A549 (cell line): ENCODE measurements at regions not wholly inside any gene's neighbourhood (a gene's known extent, or its start where the extent isn't known, plus 50 kb on each side); places are given as distances from the start of the nearest gene placed in this dataset.

ENCODE experiments used
- ATAC-seq, 2 experiments: fragments of 200-7000 bp in 1 of 2; fragments of >200 bp in 1 of 2; cut with Nextera tagmentation in 1 of 2; cut with Tn5 transposase in 1 of 2; 3 replicates each; pipeline versions ENCODE4 v1.8.0 to v1.9.1; 2018 to 2020; ENCODE audit warnings: mild to moderate bottlenecking in 1 of 2, moderate library complexity in 1 of 2
- CTCF ChIA-PET: fragments of 300-600 bp; sonication (Branson Sonifier 250); formaldehyde crosslinking; extraction: SDS; loops from one replicate; lab custom pipeline; 2021; ENCODE audit warnings: antibody characterized with exemption, inconsistent platforms; lab: Yijun Ruan, JAX
- POLR2A ChIA-PET: fragments of 350-600 bp; formaldehyde crosslinking; extraction: SDS; loops from one replicate; lab custom pipeline; 2021; ENCODE audit warnings: antibody characterized with exemption, inconsistent platforms; lab: Yijun Ruan, JAX
- DNase-seq, 2 experiments: peaks; one replicate each; pipeline versions ENCODE4 v3.0.0 to v3.0.0-alpha.2; 2011 to 2016; ENCODE audit warnings: low read depth in 1 of 2, low spot score in 1 of 2
- FAIRE-seq: peaks from 2 replicates; lab custom pipeline; 2011; peaks lifted over from hg19 to GRCh38; lab: Jason Lieb, UNC
- H3K27ac ChIP-seq, 2 experiments: fragments of >200 bp; sonication (Bioruptor Twin); formaldehyde crosslinking; 3 replicates each; pipeline ENCODE4 v1.5.1; 2016 to 2017
- H3K4me1 ChIP-seq: fragments of >200 bp; sonication (Bioruptor Twin); formaldehyde crosslinking; 3 replicates; pipeline ENCODE4 v1.6.1; 2016
- H3K4me2 ChIP-seq: fragments of >200 bp; sonication (Bioruptor Twin); formaldehyde crosslinking; 3 replicates; pipeline ENCODE4 v1.6.1; 2016
- H3K4me3 ChIP-seq: fragments of >200 bp; sonication (Bioruptor Twin); formaldehyde crosslinking; 3 replicates; pipeline ENCODE4 v1.5.1; 2016
- H3K9me3 ChIP-seq: fragments of >200 bp; sonication (Bioruptor Twin); formaldehyde crosslinking; 3 replicates; pipeline ENCODE4 v1.6.1; 2016
- BCL3 ChIP-seq: fragments of >200 bp; sonication (Bioruptor Twin); formaldehyde crosslinking; IDR thresholded peaks from 3 replicates; pipeline ENCODE4 v1.6.1; 2016
- BHLHE40 ChIP-seq: IDR thresholded peaks from 2 replicates; pipeline ENCODE4 v1.6.1; 2012; ENCODE audit warnings: low read depth, low read length, inconsistent platforms
- CBX8 ChIP-seq: fragments of 200-600 bp; sonication (generic); IDR thresholded peaks from 2 replicates; pipeline ENCODE4 v1.6.1; 2016
- CEBPB ChIP-seq, 2 experiments: fragments of >200 bp in 1 of 2; sonication (Bioruptor Twin) in 1 of 2; formaldehyde crosslinking in 1 of 2; IDR thresholded peaks; 2 replicates each; pipeline ENCODE4 v1.6.1; 2012 to 2016
- CHD2 ChIP-seq: fragments of 150-350 bp; IDR thresholded peaks from 2 replicates; pipeline ENCODE4 v1.6.1; 2014; ENCODE audit warnings: low read length; ENCODE audit not compliant: partially characterized antibody
- CTCF ChIP-seq: fragments of >200 bp; sonication (Bioruptor Twin); formaldehyde crosslinking; IDR thresholded peaks from 3 replicates; pipeline ENCODE4 v1.5.1; 2016
- EHF ChIP-seq: fragments of 250-450 bp; sonication (Bioruptor Pico); IDR thresholded peaks from 2 replicates; pipeline ENCODE4 v1.5.0; 2020; ENCODE audit warnings: mild to moderate bottlenecking
- ELK1 ChIP-seq: fragments of 150-350 bp; IDR thresholded peaks from 2 replicates; pipeline ENCODE4 v1.6.1; 2014; ENCODE audit warnings: low read depth, mild to moderate bottlenecking, low read length
- EP300 ChIP-seq, 2 experiments: fragments of >200 bp; sonication (Bioruptor Twin); formaldehyde crosslinking; IDR thresholded peaks; 2 replicates in 1 of 2; 3 replicates in 1 of 2; pipeline ENCODE4 v1.6.1; 2016 to 2017
- FOSB ChIP-seq: fragments of 250-450 bp; sonication (Bioruptor Pico); IDR thresholded peaks from 2 replicates; pipeline ENCODE4 v1.5.0; 2020; ENCODE audit warnings: mild to moderate bottlenecking, moderate library complexity
- HDAC2 ChIP-seq: fragments of 200-600 bp; sonication (generic); IDR thresholded peaks from 2 replicates; pipeline ENCODE4 v1.6.1; 2016
- HOXB13 ChIP-seq: fragments of 250-450 bp; sonication (Bioruptor Pico); IDR thresholded peaks from 2 replicates; pipeline ENCODE4 v1.5.0; 2020; ENCODE audit warnings: low read depth, mild to moderate bottlenecking, moderate library complexity
- KDM1A ChIP-seq: fragments of 200-600 bp; sonication (generic); IDR thresholded peaks from 2 replicates; pipeline ENCODE4 v1.6.1; 2016; ENCODE audit warnings: low read depth, mild to moderate bottlenecking
- MAX ChIP-seq: IDR thresholded peaks from 2 replicates; pipeline ENCODE4 v1.6.1; 2012
- NR3C1 ChIP-seq: fragments of >200 bp; sonication (Bioruptor Twin); formaldehyde crosslinking; IDR thresholded peaks from 3 replicates; pipeline ENCODE4 v1.6.1; 2017
- PHF8 ChIP-seq: fragments of 200-600 bp; sonication (generic); IDR thresholded peaks from 2 replicates; pipeline ENCODE4 v1.6.1; 2016; ENCODE audit warnings: low read depth, mild to moderate bottlenecking, antibody characterized with exemption, moderate library complexity, borderline replicate concordance
- RCOR1 ChIP-seq: fragments of 150-350 bp; IDR thresholded peaks from 2 replicates; pipeline ENCODE4 v1.6.1; 2014; ENCODE audit warnings: antibody characterized with exemption, low read length, low read depth
- REST ChIP-seq: fragments of 200-600 bp; sonication (generic); IDR thresholded peaks from 2 replicates; pipeline ENCODE4 v1.6.1; 2016; ENCODE audit warnings: antibody characterized with exemption, mild to moderate bottlenecking, moderate library complexity
- SMC3 ChIP-seq: fragments of >200 bp; sonication (Bioruptor Twin); formaldehyde crosslinking; IDR thresholded peaks from 3 replicates; pipeline ENCODE4 v1.6.1; 2018; ENCODE audit warnings: inconsistent platforms
- USF2 ChIP-seq: fragments of 450-650 bp; IDR thresholded peaks from 2 replicates; pipeline ENCODE4 v1.6.1; 2014; ENCODE audit warnings: antibody characterized with exemption
- ZSCAN20 ChIP-seq: fragments of 250-450 bp; sonication (Bioruptor Pico); IDR thresholded peaks from 2 replicates; pipeline ENCODE4 v1.8.0; 2022; ENCODE audit warnings: mild to moderate bottlenecking, moderate library complexity
- WGBS: methylation state at CpG from one replicate; pipeline ENCODE4 v1.1.6; 2017; ENCODE audit errors: missing lambda C conversion rate; 5-methylcytosine and 5-hydroxymethylcytosine counted together

- Histone ChIP-seq H3K4me2 (no peak overlapping the region), H3K4me3 (no peak overlapping the region), H3K27ac (no peak overlapping the region), H3K9me3 (no peaks in the 10 kb centered on the region), H3K4me1 (no peaks in the 10 kb centered on the region)
- TF ChIP-seq BCL3 (no peak), NR3C1 (no peak), ZSCAN20 (CRISPR knock-in tag) (no peak), CHD2 (no peak), USF2 (no peak), PHF8 (no peak)
- FAIRE-seq (no peak), ATAC-seq (no peak), DNase-seq (no peak)
- 19% methylated on average over 2 of the region's 2 CpGs for WGBS
- ChIA-PET CTCF (no interaction called here), POLR2A (no interaction called here)
These were observed 292.1 kb downstream of the GASK1B start for GRCh38 chr4:157880761-157881160.

- no peaks in the 10 kb centered on the region for H3K9me3 ChIP-seq
- POLR2A ChIA-PET = no interaction called here
- FAIRE-seq (no peak), DNase-seq (no peak), ATAC-seq (no peak)
- H3K4me3 ChIP-seq = no peak overlapping the region
- no peak for TF ChIP-seq KDM1A
- no peak for TF ChIP-seq EHF
- TF ChIP-seq CBX8 = no peak
- no peak for TF ChIP-seq SMC3
- no peak for TF ChIP-seq CTCF
- no peak for TF ChIP-seq RCOR1
- no peak for TF ChIP-seq HDAC2
- no peak for TF ChIP-seq REST
- no peak for TF ChIP-seq CHD2
- no peak for TF ChIP-seq CEBPB (IDR thresholded peaks at IDR 0.05)
- TF ChIP-seq MAX = no peak
- TF ChIP-seq FOSB = no peak
- TF ChIP-seq HOXB13 (CRISPR knock-in tag) = no peak
- no peak for TF ChIP-seq BCL3
- no peak for TF ChIP-seq EP300 (IDR thresholded peaks at IDR 0.05)
- TF ChIP-seq BHLHE40 = no peak
- no peak for TF ChIP-seq ELK1
- no peak overlapping the region for H3K4me2 ChIP-seq
- H3K4me1 ChIP-seq = no peaks in the 10 kb centered on the region
- CTCF ChIA-PET = interaction anchor here (1.2 kb wide), 1 partner anchor 11 kb away, joined by 3 read pairs; no protein-coding TSS in a partner anchor
- WGBS = 34% methylated on average over 5 of the region's 5 CpGs
- H3K27ac ChIP-seq = no peak overlapping the region
These were observed 318.0 kb downstream of the GASK1B start for GRCh38 chr4:157854819-157855218.
